ENCODE measurements at regions not wholly inside any gene's neighbourhood (a gene's known extent, or its start where the extent isn't known, plus 50 kb on each side); places are given as distances from the start of the nearest gene placed in this dataset.

GRCh38 chr5:171588790-171589189 is 169.3 kb downstream of the FGF18 start:
- TF ChIP-seq, protein P1, sequence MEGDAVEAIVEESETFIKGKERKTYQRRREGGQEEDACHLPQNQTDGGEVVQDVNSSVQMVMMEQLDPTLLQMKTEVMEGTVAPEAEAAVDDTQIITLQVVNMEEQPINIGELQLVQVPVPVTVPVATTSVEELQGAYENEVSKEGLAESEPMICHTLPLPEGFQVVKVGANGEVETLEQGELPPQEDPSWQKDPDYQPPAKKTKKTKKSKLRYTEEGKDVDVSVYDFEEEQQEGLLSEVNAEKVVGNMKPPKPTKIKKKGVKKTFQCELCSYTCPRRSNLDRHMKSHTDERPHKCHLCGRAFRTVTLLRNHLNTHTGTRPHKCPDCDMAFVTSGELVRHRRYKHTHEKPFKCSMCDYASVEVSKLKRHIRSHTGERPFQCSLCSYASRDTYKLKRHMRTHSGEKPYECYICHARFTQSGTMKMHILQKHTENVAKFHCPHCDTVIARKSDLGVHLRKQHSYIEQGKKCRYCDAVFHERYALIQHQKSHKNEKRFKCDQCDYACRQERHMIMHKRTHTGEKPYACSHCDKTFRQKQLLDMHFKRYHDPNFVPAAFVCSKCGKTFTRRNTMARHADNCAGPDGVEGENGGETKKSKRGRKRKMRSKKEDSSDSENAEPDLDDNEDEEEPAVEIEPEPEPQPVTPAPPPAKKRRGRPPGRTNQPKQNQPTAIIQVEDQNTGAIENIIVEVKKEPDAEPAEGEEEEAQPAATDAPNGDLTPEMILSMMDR (IDR thresholded peaks at IDR 0.05; ENCODE audit: low read depth, low read length), result no peak
- no peak overlapping the region for H3K4me3 ChIP-seq (ENCODE audit: low read depth, low read length)

- H3K4me3 ChIP-seq (ENCODE audit: low read depth, low read length), result no peak overlapping the region
- TF ChIP-seq, protein P1 (IDR thresholded peaks at IDR 0.05; ENCODE audit: low read depth, low read length), result no peak
Observed at GRCh38 chr5:171589461-171589860, 170.0 kb downstream of the FGF18 start.

DNA sequence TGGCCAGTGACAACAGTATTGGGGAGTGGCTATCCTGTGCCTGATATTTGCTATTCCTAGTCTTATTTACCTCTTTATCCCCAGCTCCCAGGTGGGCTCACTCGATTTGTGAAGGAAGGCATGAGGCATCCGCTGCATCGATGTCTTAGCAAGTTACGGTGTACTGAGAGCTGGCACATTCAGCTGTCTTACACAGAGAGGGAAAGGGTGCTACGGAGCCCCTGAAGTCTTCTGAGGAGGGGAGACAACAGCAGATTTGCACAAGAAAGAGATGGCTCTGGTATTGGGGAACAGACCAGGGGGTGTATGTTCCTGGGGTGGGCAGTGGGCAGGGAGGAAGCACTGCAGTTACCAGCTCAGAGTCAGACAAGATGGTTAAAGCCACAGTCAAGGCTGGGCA is 172.6 kb downstream of the FGF18 start:
- TF ChIP-seq, protein P1 (IDR thresholded peaks at IDR 0.05; ENCODE audit: low read depth, low read length), result no peak
- H3K4me3 ChIP-seq (ENCODE audit: low read depth, low read length), result no peak overlapping the region

GRCh38 chr5:171592736-171593135 is 173.3 kb downstream of the FGF18 start:
- TF ChIP-seq, protein P1 (IDR thresholded peaks at IDR 0.05; ENCODE audit: low read depth, low read length), result no peak
- no peak overlapping the region for H3K4me3 ChIP-seq (ENCODE audit: low read depth, low read length)

DNA sequence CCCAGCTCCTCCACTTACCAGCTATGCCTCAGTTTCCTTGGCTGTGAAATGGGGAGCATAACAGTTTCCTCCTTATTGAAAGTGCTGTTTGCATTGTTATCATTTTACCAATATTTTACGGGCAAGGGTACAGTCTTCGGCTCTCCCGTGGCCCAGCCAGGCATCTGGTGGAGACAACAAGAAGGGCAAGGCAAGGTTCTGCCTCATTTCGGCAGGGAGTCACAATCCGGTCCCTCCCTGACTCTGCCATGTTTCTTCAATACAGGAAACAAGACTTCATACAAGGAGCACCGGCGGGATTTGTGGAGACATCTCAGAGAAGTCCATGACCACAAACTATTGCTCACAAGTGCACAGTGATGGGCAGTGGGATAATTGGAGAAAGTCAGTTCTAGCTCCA is 174.0 kb downstream of the FGF18 start:
- TF ChIP-seq, protein P1 (IDR thresholded peaks at IDR 0.05; ENCODE audit: low read depth, low read length), result no peak
- H3K4me3 ChIP-seq (ENCODE audit: low read depth, low read length), result no peak overlapping the region

DNA sequence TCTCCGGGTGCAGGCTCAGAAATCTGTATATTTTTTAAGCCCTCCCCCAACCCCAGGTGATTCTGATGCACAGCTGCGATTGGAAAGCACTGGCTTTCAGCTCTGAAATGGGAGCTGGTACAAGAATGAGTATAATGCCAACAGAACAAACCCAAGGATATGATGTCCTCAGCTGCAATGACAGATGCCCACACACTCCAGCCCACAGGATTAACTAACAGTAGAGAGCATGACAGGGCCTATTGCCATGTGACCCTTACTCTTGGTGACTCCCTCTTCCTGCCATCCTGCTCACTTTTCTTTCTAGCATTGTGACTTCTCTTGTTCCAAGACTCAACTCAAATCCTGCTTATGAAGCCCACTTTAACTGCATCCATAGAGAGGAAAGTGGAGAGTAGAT is 174.5 kb downstream of the FGF18 start:
- TF ChIP-seq, protein P1 (IDR thresholded peaks at IDR 0.05; ENCODE audit: low read depth, low read length), result no peak
- no peak overlapping the region for H3K4me3 ChIP-seq (ENCODE audit: low read depth, low read length)

DNA sequence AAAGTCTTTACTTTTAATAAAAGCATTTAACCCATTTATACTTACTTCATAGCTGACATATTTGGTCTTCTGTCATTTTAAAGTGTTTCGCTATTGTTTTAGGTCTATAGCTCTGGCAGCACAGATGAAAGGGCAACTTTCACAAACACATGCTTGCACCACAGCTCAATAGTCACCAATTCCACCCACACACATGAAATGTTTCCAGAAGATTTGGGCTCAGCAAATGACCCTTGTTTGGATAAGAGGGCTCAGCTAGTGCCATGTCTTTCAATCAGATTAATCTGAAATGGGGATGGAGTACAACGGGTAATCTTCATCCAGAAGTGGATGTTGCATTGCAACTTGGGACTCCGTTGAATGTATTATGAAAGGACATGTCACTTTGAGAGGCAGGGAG is 176.0 kb downstream of the FGF18 start:
- TF ChIP-seq, protein P1 (IDR thresholded peaks at IDR 0.05; ENCODE audit: low read depth, low read length), result no peak
- no peak overlapping the region for H3K4me3 ChIP-seq (ENCODE audit: low read depth, low read length)

Data from WI38 (cell line).